HG03280 (cell line): ENCODE measurements at regions not wholly inside any gene's neighbourhood (a gene's known extent, or its start where the extent isn't known, plus 50 kb on each side); places are given as distances from the start of the nearest gene placed in this dataset.
"Not testable (repeated sequence)": the region's sequence is repeated elsewhere in the genome, so short reads cannot be mapped to it uniquely, and the experiment has no call there.

Source experiments
- ATAC-seq: cut with Tn5 transposase; IDR thresholded peaks from one replicate; pipeline ENCODE4 v1.9.1; 2021; ENCODE audit warnings: mild to moderate bottlenecking, moderate library complexity; ENCODE audit not compliant: unreplicated experiment

GRCh38 chr18:25590456-25590855, 238.5 kb upstream of the ZNF521 start:
- ATAC-seq = no peak

GRCh38 chr18:25587545-25587944, 235.6 kb upstream of the ZNF521 start:
- ATAC-seq = no peak

GRCh38 chr18:25568986-25569385, 217.0 kb upstream of the ZNF521 start:
- no peak for ATAC-seq

DNA sequence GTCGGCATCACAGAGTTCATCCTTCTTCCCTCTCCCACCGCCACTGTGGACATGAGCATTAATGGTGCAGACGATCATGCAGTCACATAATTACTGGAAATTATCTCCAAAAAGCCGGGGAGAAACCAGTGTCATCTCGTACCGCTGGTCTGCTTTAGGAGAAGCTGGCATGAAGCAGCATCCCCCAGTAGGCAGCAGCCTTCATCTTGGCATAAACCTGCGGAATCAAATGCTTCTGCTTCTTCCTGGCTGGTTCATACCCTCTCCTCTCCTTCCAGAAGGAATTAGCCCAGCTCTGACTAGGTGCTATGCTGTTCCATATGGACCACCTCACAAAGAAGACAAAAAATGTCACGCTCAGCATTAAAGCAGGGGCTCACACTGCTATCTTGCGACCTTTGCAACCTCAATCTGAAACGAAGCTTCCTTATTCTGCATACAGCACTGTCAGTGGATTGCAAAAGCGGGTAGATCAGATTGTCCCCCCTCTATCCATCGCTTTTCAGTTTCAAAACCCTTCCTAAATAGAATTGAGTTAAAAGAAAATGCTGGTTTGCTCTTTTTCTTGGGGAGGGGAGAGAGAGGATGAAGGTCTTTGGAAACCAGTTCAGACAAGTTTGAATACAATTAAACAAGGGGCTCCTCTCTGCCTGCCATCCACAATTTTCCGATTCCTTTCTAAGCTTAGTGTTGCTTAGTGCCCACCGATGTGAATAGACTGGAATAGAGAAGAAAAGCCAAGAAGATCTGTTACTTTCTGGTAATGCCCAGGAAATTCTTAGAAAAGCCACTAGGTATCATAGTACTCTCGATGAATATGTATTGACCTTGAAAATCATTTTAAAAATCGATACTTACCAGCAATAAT, 212.1 kb upstream of the ZNF521 start:
- no peak for ATAC-seq

DNA sequence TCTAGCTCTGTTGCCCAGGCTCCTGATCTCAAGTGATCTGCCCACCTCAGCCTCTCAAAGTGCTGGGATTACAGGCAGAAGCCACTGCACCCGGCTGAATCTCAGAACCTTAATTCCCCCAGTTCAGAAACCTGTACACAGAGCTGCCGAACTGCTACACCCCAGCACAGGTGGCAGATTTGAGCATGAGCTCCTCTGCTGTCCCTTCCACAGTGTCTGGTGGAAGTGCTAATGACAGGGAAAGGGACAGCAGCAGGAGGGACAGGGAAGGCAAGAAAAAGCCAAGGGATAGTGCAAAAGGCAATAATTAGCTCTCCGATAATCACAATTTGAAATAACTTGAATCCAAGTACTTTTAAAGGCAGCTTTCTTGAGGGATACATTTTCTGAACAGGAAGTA, 211.4 kb upstream of the ZNF521 start:
- no peak for ATAC-seq

GRCh38 chr18:25561918-25562317, 210.0 kb upstream of the ZNF521 start:
- no peak for ATAC-seq

DNA sequence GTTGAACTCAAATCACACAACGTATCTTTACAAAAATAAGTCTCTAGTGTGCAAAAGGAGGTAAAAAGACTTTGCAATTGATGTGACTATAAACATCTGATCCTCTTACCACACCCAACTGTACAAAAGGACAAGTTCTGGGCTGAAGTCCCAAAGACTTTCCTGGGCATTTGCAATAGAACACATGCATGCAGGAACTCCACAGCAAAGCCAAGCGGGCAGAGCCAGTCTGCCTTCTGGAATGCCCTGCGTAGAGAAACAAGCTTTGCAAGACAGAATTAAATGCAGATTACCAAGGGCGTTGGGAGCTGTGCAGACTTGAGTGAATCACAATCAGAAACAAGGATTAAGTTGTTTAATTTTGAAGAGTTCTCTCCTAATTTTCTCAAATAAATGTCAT, 208.4 kb upstream of the ZNF521 start:
- ATAC-seq = no peak

GRCh38 chr18:25557011-25557410, 205.0 kb upstream of the ZNF521 start:
- ATAC-seq = no peak

GRCh38 chr18:25553631-25554263, 201.8 kb upstream of the ZNF521 start:
- ATAC-seq = no peak

- no peak for ATAC-seq
These were observed 192.8 kb upstream of the ZNF521 start for GRCh38 chr18:25544546-25545287.

DNA sequence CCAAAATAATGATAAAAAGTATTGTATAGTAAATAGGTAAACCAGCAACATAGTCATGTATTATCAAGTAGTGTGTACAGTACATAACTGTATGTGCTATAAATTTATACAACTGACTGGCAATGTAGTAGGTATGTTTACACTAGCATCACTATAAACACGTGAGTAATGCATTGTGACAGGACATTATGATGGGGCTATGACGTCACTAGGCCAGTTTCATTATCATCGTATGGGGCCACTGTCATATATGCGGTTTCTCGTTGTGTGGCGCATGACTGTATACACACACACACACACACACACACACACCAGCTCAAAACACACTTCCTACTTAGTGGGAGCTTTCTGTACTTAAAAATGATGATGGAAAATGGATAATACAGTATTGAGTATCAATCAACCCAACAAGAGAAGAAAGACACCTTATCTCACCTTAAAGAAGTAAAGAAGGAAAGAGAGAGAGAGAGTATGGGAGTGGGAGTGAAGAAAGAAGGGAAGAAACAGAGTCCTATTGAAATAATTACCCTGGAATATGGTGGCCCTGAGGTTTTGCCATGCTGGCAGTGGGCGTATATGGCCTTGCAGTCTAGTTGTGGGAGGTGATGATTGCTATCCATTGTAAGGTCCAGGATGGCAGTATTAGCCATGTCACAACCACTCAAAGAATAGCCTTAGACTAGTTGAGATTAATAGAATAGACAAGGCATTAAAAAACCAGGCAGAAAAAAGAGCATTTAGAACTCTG, 186.4 kb upstream of the ZNF521 start:
- no peak for ATAC-seq

GRCh38 chr18:25535495-25535894, 183.5 kb upstream of the ZNF521 start:
- no peak for ATAC-seq

DNA sequence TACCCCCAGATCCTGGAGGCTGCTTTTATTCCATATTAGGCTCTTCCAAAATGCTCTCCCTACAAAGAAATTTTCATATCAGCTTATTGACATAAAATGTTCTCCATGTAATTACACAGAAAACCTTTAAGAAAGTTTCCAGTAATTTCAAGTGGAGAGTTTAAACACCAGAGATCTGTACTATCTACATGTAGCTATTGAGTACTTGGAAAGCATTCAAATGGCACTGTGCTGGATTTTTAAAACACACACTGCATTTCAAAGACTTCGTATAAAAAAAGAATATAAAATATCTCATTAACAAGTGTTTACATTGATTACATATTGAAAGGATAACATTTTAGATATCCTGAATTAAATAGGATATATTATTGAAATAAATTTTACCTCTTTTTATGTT, 182.4 kb upstream of the ZNF521 start:
- ATAC-seq = no peak

DNA sequence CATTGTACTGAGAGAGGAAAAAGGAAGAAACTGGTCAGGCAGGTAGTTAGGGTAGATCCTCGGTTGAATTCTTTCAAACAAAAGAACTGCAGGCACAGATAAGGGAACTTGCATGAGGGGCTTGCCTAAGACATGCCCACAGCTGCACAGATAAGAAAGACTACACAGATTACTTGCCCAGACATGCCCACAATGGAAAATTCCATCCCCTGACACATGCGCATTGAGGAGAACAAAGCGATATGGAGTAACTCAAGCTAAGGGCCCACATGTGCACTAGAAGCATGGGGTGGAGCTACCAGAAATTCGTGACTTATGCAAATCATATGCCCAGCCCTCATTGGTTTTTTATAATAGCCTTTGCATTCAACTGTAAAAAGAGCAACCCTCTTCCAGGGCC, 181.3 kb upstream of the ZNF521 start:
- no peak for ATAC-seq

GRCh38 chr18:25531207-25531606, 179.2 kb upstream of the ZNF521 start:
- no peak for ATAC-seq

DNA sequence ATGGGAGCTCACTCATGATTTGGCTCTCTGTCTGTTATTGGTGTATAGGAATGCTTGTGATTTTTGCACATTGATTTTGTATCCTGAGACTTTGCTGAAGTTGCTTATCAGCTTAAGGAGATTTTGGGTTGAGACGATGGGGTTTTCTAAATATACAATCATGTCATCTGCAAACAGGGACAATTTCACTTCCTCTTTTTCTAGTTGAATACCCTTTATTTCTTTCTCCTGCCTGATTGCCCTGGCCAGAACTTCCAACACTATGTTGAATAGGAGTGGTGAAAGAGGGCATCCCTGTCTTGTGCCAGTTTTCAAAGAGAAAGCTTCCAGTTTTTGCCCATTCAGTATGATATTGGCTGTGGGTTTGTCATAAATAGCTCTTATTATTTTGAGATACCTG, 173.8 kb upstream of the ZNF521 start:
- ATAC-seq = not testable (repeated sequence)

DNA sequence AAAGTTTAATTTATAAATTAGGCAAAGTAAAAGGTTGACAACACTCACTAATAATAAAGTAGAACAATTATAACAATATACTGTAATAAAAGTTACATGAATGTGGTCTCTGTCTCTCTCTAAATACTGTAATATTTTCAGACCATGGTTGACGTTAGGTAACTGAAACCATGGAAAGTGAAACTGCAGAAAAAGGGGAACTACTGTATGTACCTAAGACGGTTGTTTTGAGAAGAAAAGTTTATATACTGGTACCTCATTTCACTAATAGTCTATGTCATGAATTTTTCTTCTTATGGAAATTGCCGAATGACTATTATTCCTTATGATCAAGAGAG, 166.7 kb upstream of the ZNF521 start:
- ATAC-seq = peak; percentile 94

- ATAC-seq = peak; percentile 37
These were observed 166.1 kb upstream of the ZNF521 start for GRCh38 chr18:25517881-25518715.

- no peak for ATAC-seq
These were observed 165.0 kb upstream of the ZNF521 start for GRCh38 chr18:25516747-25517498.

DNA sequence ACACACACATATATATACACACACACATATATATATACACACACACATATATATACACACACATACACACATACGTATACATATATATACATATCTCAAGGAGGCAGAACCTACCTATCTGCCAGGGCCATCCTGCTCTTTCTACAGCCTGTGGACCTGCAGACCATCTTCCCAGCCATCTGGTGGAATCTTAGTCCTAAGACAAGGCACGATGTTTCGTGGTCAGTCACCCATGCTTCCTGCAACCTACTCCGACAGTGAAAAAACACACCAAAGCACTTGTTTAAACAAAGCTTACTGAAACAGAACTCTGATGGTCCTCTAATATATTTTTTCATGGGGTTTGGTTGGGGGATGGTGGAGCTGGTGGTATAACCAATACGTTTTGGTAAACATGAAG, 164.2 kb upstream of the ZNF521 start:
- ATAC-seq = no peak
